GM12872 (cell line): ENCODE measurements at regions not wholly inside any gene's neighbourhood (a gene's known extent, or its start where the extent isn't known, plus 50 kb on each side); places are given as distances from the start of the nearest gene placed in this dataset.
A peak's percentile ranks its signal among the peaks of the same experiment; 100 is the strongest.

Experiments
- TF ChIP-seq, protein P1 (sequence below): IDR thresholded peaks from 3 replicates; pipeline ENCODE4 v1.5.1; 2011; ENCODE audit warnings: low read depth, mild to moderate bottlenecking, low read length, moderate library complexity; ENCODE audit not compliant: insufficient read depth

DNA sequence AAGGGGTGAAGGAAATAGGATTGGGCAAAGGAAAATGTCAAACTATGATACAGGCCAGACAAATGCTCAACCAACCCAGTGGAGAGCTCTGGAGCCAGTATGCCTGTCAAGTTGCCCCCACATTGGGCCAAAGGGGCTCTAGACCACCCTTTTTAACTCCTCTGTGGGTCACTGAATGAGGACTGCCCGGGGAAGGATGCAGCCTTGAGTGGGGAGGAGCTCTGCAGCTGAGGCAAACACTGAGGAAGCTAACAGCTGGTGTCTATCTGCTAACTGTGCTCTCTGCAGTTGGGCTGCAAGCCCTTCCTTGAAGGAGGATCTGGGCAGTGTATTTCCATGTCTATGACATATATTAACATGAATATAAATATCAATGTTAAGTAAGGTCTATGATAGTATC, 98.4 kb upstream of the PRSS16 start:
- TF ChIP-seq, protein P1, sequence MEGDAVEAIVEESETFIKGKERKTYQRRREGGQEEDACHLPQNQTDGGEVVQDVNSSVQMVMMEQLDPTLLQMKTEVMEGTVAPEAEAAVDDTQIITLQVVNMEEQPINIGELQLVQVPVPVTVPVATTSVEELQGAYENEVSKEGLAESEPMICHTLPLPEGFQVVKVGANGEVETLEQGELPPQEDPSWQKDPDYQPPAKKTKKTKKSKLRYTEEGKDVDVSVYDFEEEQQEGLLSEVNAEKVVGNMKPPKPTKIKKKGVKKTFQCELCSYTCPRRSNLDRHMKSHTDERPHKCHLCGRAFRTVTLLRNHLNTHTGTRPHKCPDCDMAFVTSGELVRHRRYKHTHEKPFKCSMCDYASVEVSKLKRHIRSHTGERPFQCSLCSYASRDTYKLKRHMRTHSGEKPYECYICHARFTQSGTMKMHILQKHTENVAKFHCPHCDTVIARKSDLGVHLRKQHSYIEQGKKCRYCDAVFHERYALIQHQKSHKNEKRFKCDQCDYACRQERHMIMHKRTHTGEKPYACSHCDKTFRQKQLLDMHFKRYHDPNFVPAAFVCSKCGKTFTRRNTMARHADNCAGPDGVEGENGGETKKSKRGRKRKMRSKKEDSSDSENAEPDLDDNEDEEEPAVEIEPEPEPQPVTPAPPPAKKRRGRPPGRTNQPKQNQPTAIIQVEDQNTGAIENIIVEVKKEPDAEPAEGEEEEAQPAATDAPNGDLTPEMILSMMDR, result no peak

DNA sequence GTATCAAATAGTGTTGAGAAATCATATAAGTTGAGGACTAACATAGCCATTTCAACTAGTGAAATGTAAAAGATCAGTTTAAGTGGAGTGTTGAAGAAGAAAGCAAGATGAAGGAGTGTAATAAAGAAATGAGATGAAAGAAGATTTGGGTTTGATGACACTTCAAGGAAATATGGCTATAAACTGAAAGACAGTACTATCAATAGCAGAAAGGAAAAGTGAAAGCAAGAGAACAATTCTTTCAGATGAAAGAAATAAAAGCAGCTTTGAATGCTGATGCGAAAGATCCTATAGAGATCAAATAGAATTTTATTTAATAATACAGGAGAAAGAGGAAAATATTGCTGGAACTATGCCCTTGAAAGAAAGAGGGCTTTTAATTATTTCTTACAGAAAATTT, 92.8 kb upstream of the PRSS16 start:
- TF ChIP-seq, protein P1, result no peak

DNA sequence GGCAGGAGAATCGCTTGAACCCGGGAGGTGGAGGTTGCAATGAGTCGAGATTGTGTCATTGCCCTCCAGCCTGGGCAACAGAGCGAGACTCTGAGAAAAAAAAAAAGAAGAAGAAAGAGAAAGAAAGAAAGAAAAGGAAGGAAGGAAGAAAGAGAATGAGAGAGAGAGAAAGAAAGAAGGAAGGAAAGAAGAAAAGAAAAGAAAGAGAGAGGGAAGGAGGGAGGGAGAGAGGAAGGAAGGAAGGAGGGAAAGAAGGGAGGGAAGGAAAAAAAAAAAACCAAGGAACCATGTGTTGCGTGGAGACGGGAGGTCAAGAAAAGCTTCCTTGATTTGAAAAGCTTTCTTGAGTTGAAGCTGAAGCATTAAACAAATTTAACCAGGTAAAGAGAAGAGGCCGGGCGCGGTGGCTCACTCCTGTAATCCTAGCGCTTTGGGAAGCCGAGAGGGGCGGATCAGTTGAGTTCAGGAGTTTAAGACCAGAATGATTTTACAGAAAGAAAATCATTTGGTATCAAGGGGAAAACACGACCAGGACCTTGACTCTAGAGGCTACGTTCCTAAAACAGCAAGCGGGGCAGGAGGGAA, 90.5 kb upstream of the PRSS16 start:
- TF ChIP-seq, protein P1, result no peak

DNA sequence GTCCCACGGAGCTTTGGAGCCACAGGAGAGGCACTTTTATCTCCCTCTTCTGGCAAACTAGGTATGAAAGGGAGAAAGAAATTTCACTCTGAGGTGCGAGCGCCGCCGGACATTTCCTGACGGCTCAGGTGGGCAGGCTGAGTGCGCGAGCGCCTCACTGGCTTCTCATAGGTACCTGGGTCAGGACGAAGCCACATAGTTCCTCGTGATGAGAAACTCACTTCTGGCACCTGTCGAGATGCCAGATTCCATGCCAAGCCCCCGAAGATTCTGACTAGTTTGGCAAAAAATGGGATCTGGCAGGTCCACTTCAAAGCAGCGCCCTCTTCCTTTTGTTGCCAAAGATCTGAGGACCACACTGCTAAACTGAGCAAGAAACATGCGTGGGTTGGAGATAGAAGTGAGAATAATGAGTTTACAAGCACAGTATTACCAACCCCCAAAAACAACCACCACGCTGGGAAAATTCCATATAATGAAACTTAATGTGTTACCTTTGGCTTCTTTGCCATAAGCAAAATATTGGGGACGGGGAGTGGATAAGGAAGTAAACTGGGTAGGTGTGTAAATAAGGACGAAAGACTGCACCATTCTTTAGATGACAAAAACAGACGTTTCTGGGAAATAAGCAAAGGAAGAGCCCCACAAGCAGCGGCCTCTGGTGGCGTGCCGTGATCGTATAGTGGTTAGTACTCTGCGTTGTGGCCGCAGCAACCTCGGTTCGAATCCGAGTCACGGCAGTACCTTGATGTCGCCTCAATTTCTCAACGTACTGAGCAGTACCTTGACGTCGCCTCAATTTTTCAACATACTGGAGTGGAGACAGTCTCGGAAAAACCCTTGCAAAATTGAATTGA, 89.8 kb upstream of the PRSS16 start:
- TF ChIP-seq, protein P1, result peak; percentile 66

DNA sequence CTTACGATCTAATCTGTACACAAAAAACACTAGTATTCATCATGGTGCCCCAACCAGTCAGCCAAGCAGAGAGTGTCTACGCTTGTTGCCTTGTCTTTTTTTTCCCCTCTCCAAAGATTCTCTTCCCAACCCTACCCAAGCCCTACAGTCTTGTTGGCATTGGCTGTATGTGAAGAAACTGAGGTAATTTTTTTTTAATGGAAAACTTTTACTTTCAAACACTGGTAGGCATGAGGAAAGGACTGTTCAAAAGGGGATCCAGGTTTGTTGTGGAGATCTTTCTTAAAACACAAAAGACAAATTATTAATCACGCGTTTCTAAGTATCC, 89.2 kb upstream of the PRSS16 start:
- TF ChIP-seq, protein P1, result no peak

DNA sequence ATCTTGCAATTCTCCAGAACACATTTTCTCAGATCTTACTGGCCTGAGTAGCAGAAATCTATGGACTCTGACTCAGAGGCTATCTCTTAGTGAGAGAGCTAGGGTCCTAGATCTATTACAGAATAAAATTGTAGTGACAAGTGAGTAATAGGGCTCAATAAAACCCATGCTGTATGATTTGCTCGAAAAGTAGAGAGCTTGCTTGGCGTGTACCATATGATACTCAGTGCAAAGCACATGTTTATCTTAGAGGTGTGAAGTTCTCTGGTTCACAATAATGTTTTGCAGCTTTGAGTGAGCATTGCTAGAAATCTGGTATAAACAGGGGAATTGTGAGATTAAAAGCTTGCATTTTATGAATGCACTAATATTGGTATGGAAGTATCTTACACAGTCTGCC, 87.8 kb upstream of the PRSS16 start:
- TF ChIP-seq, protein P1, result no peak

DNA sequence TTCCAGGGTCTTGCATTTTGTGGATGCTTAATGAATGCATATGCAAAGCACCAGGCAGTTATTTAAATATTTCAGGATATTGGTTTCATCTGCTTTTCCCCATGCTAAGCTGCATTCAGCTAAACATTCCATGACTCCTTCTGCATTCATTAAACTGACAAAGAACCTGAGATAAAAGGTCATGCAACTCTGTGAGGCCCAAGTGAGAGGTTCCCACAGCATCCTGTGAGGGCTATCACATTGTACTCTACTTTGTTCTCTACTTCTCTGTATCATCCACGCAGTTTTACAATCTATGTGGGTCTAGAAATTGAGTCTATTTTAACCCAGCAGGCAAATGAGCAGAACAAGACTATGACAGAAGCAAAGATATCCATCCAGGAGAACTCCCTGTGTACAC, 86.4 kb upstream of the PRSS16 start:
- TF ChIP-seq, protein P1, result no peak
